Mesenchymal stem cell (in vitro differentiated cells and primary cell): ENCODE measurements at regions not wholly inside any gene's neighbourhood (a gene's known extent, or its start where the extent isn't known, plus 50 kb on each side); places are given as distances from the start of the nearest gene placed in this dataset.

Source experiments
- DNase-seq: peaks from one replicate; pipeline ENCODE4 v3.0.0-alpha.2; 2013
- H2AFZ ChIP-seq: one replicate; pipeline ENCODE4 v1.6.1; 2013; ENCODE audit warnings: low read depth, mild to moderate bottlenecking, control low read depth, inconsistent platforms, low read length, moderate library complexity
- H2AK5ac ChIP-seq: 2 replicates; pipeline ENCODE4 v1.6.1; 2013; ENCODE audit warnings: low read length, moderate library complexity, mild to moderate bottlenecking, inconsistent platforms; ENCODE audit not compliant: severe bottlenecking
- H2BK120ac ChIP-seq: one replicate; pipeline ENCODE4 v1.6.1; 2013; ENCODE audit warnings: low read depth, mild to moderate bottlenecking, inconsistent platforms, low read length, moderate library complexity
- H2BK12ac ChIP-seq, 2 experiments: one replicate each; pipeline ENCODE4 v1.6.1; 2013; ENCODE audit warnings: inconsistent platforms in 2 of 2, low read length in 2 of 2, mild to moderate bottlenecking in 2 of 2, moderate library complexity in 2 of 2, control low read depth in 1 of 2
- H2BK15ac ChIP-seq: one replicate; pipeline ENCODE4 v1.6.1; 2013; ENCODE audit warnings: mild to moderate bottlenecking, low read depth, inconsistent platforms; ENCODE audit not compliant: poor library complexity, severe bottlenecking
- H2BK5ac ChIP-seq: 2 replicates; pipeline ENCODE4 v1.6.1; 2013; ENCODE audit warnings: low read depth, mild to moderate bottlenecking, low read length, control low read depth, inconsistent platforms; ENCODE audit not compliant: poor library complexity, severe bottlenecking
- H3K14ac ChIP-seq, 2 experiments: one replicate each; pipeline ENCODE4 v1.6.1; 2013; ENCODE audit warnings: inconsistent platforms in 2 of 2, low read length in 2 of 2, control low read depth in 1 of 2, mild to moderate bottlenecking in 1 of 2, moderate library complexity in 1 of 2
- H3K18ac ChIP-seq, 2 experiments: one replicate each; pipeline ENCODE4 v1.6.1; 2013; ENCODE audit warnings: inconsistent platforms in 2 of 2, low read length in 2 of 2, control low read depth in 1 of 2, low read depth in 1 of 2, mild to moderate bottlenecking in 1 of 2
- H3K23ac ChIP-seq, 2 experiments: one replicate each; pipeline ENCODE4 v1.6.1; 2013; ENCODE audit warnings: inconsistent platforms in 2 of 2, low read length in 2 of 2, mild to moderate bottlenecking in 2 of 2, moderate library complexity in 2 of 2, control low read depth in 1 of 2
- H3K27ac ChIP-seq: 2 replicates; pipeline ENCODE4 v1.5.1; 2013; ENCODE audit warnings: mild to moderate bottlenecking, moderate library complexity, low read length, control low read depth, inconsistent platforms; ENCODE audit not compliant: poor library complexity, severe bottlenecking
- H3K27me3 ChIP-seq, 2 experiments: 2 replicates each; pipeline versions ENCODE4 v1.6.1 to v1.7.0; 2013; ENCODE audit warnings: low read length in 2 of 2, mild to moderate bottlenecking in 2 of 2, moderate library complexity in 2 of 2, control low read depth in 1 of 2, inconsistent platforms in 1 of 2; ENCODE audit not compliant: control insufficient read depth in 1 of 2, insufficient read depth in 1 of 2
- H3K36me3 ChIP-seq, 2 experiments: 2 replicates each; pipeline versions ENCODE4 v1.6.1 to v1.7.0; 2013; ENCODE audit warnings: low read length in 2 of 2, control low read depth in 1 of 2, inconsistent platforms in 1 of 2, low read depth in 1 of 2, mild to moderate bottlenecking in 1 of 2; ENCODE audit not compliant: insufficient read depth in 2 of 2, control insufficient read depth in 1 of 2
- H3K4ac ChIP-seq, 2 experiments: one replicate each; pipeline ENCODE4 v1.6.1; 2013; ENCODE audit warnings: inconsistent platforms in 2 of 2, low read length in 2 of 2, mild to moderate bottlenecking in 2 of 2, moderate library complexity in 2 of 2, control low read depth in 1 of 2, low read depth in 1 of 2
- H3K4me1 ChIP-seq: 2 replicates; pipeline ENCODE4 v1.6.1; 2013; ENCODE audit warnings: low read depth, low read length, control low read depth; ENCODE audit not compliant: control insufficient read depth, insufficient read depth
- H3K4me2 ChIP-seq: 2 replicates; pipeline ENCODE4 v1.6.1; 2013; ENCODE audit warnings: low read length, mild to moderate bottlenecking, inconsistent platforms; ENCODE audit not compliant: poor library complexity, severe bottlenecking
- H3K4me3 ChIP-seq, 2 experiments: 2 replicates each; pipeline versions ENCODE4 v1.5.1 to v1.7.0; 2013; ENCODE audit warnings: low read length in 2 of 2, mild to moderate bottlenecking in 2 of 2, control low read depth in 1 of 2, low read depth in 1 of 2; ENCODE audit not compliant: insufficient read depth in 1 of 2
- H3K79me1 ChIP-seq: replicated peaks from 2 replicates; pipeline ENCODE4 v1.6.1; 2013; ENCODE audit warnings: mild to moderate bottlenecking, control low read depth, low read length, inconsistent platforms; ENCODE audit not compliant: poor library complexity, severe bottlenecking
- H3K9ac ChIP-seq: 2 replicates; pipeline ENCODE4 v1.7.0; 2013; ENCODE audit warnings: mild to moderate bottlenecking, low read length, moderate library complexity
- H3K9me3 ChIP-seq: 2 replicates; pipeline ENCODE4 v1.7.0; 2013; ENCODE audit warnings: mild to moderate bottlenecking, low read length; ENCODE audit not compliant: control insufficient read depth
- H4K8ac ChIP-seq: one replicate; pipeline ENCODE4 v1.6.1; 2013; ENCODE audit warnings: inconsistent platforms, mild to moderate bottlenecking, low read length, moderate library complexity
- H4K91ac ChIP-seq: one replicate; pipeline ENCODE4 v1.6.1; 2013; ENCODE audit warnings: mild to moderate bottlenecking, low read length, inconsistent platforms
- WGBS: methylation state at CpG from one replicate; pipeline ENCODE4 v1.1.7; 2013; ENCODE audit warnings: mixed read lengths; 5-methylcytosine and 5-hydroxymethylcytosine counted together

GRCh38 chr18:27556741-27557140 lies 371.6 kb upstream of the CHST9 start:
- Histone ChIP-seq H3K79me1 (no peaks in the 10 kb centered on the region), H2BK12ac (no peak overlapping the region), H2AFZ (no peak overlapping the region), H3K36me3 (no peaks in the 10 kb centered on the region), H3K4ac (no peak overlapping the region), H2BK5ac (no peak overlapping the region), H2BK15ac (no peak overlapping the region), H3K14ac (no peak overlapping the region), H3K4me3 (no peak overlapping the region), H3K4me2 (no peak overlapping the region), H2AK5ac (no peak overlapping the region), H3K18ac (no peak overlapping the region), H3K4me1 (no peaks in the 10 kb centered on the region), H3K9me3 (no peaks in the 10 kb centered on the region), H2BK120ac (no peak overlapping the region), H3K27me3 (no peaks in the 10 kb centered on the region), H4K91ac (no peak overlapping the region), H3K23ac (no peak overlapping the region), H3K9ac (no peak overlapping the region), H3K27ac (no peak overlapping the region), H4K8ac (no peak overlapping the region)
- WGBS, result 82% methylated on average over 4 of the region's 4 CpGs
- no peak for DNase-seq

- H2BK120ac ChIP-seq, result no peak overlapping the region
- H2AFZ ChIP-seq, result no peak overlapping the region
- H2BK12ac ChIP-seq, result no peak overlapping the region
- no peak overlapping the region for H4K91ac ChIP-seq
- H3K18ac ChIP-seq, result no peak overlapping the region
- no peak overlapping the region for H2AK5ac ChIP-seq
- H2BK15ac ChIP-seq, result no peak overlapping the region
- H3K9me3 ChIP-seq, result no peaks in the 10 kb centered on the region
- WGBS, result 83% methylated on average over 5 of the region's 6 CpGs
- no peak overlapping the region for H3K14ac ChIP-seq
- no peak overlapping the region for H3K4me3 ChIP-seq
- no peak overlapping the region for H3K4me2 ChIP-seq
- H3K9ac ChIP-seq, result no peak overlapping the region
- H3K23ac ChIP-seq, result no peak overlapping the region
- no peak overlapping the region for H4K8ac ChIP-seq
- H2BK5ac ChIP-seq, result no peak overlapping the region
- no peak overlapping the region for H3K27ac ChIP-seq
- H3K27me3 ChIP-seq, result no peaks in the 10 kb centered on the region
- H3K4me1 ChIP-seq, result no peaks in the 10 kb centered on the region
- H3K36me3 ChIP-seq, result no peaks in the 10 kb centered on the region
- DNase-seq, result no peak
- H3K4ac ChIP-seq, result no peak overlapping the region
- H3K79me1 ChIP-seq, result no peaks in the 10 kb centered on the region
Measured at GRCh38 chr18:27549335-27550039, 364.4 kb upstream of the CHST9 start.

DNA sequence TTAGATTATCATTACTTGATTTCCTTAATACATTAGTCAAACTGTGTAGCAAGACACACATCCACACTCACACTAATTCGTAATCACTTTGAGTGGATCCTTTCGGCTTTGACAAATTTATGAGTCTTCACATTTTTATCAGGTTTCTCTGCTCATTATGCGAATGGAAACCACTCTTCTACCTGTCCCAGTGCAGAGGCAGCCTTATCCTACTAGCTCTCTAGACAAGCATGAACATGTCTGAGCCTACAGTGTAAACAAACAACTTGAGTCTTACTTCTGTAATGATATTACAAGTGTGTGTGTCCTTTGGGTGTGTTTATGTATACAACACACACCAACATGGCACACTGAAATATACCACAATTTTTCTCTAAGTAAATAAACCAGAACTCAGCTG lies 361.9 kb upstream of the CHST9 start:
- Histone ChIP-seq H3K4me1 (peaks cover 2% of the 10 kb centered on the region), H4K91ac (no peak overlapping the region), H2AFZ (no peak overlapping the region), H3K4ac (no peak overlapping the region), H2BK120ac (no peak overlapping the region), H2BK5ac (no peak overlapping the region), H3K23ac (no peak overlapping the region), H3K14ac (no peak overlapping the region), H3K4me2 (no peak overlapping the region), H2AK5ac (no peak overlapping the region), H3K27ac (no peak overlapping the region), H3K18ac (no peak overlapping the region), H3K27me3 (no peaks in the 10 kb centered on the region), H3K9ac (no peak overlapping the region), H3K36me3 (no peaks in the 10 kb centered on the region), H3K79me1 (no peaks in the 10 kb centered on the region), H2BK15ac (no peak overlapping the region), H2BK12ac (no peak overlapping the region), H4K8ac (no peak overlapping the region), H3K4me3 (no peak overlapping the region), H3K9me3 (no peaks in the 10 kb centered on the region)
- 92% methylated on average over 3 of the region's 3 CpGs for WGBS
- DNase-seq, result no peak

DNA sequence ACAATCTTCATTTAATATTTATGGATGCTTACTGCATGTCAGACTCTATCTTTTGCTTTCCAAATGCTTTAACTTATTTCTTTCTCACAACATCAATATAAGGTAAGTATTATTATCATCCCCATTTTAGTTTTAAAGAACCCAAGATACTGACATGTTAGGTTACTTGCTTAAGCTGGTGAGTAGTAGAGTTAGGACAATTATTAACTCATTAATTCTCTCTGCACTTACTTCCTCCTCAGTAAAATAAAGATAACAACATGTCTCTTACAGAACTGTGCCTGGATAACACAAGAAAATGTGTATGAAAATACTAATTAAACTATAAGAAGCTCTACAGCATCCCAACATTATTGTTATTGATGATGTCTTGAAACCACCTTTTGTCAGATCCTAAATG lies 359.1 kb upstream of the CHST9 start:
- no peak overlapping the region for H4K91ac ChIP-seq
- DNase-seq, result no peak
- H3K18ac ChIP-seq, result no peak overlapping the region
- H3K4ac ChIP-seq, result no peak overlapping the region
- H3K23ac ChIP-seq, result no peak overlapping the region
- H2BK15ac ChIP-seq, result no peak overlapping the region
- peaks cover 3% of the 10 kb centered on the region for H3K4me1 ChIP-seq
- no peak overlapping the region for H2BK5ac ChIP-seq
- no peak overlapping the region for H3K4me2 ChIP-seq
- H3K27me3 ChIP-seq, result no peaks in the 10 kb centered on the region
- no peak overlapping the region for H3K14ac ChIP-seq
- H2AK5ac ChIP-seq, result no peak overlapping the region
- H3K36me3 ChIP-seq, result no peaks in the 10 kb centered on the region
- no peak overlapping the region for H2BK12ac ChIP-seq
- no peak overlapping the region for H3K27ac ChIP-seq
- H3K79me1 ChIP-seq, result no peaks in the 10 kb centered on the region
- no peaks in the 10 kb centered on the region for H3K9me3 ChIP-seq
- no peak overlapping the region for H3K4me3 ChIP-seq
- H2AFZ ChIP-seq, result no peak overlapping the region
- H4K8ac ChIP-seq, result no peak overlapping the region
- no peak overlapping the region for H2BK120ac ChIP-seq
- no peak overlapping the region for H3K9ac ChIP-seq
